Loucy (cell line): ENCODE measurements at regions not wholly inside any gene's neighbourhood (a gene's known extent, or its start where the extent isn't known, plus 50 kb on each side); places are given as distances from the start of the nearest gene placed in this dataset.

Experiments
- EZH2phosphoT487 ChIP-seq: fragments of 200-600 bp; IDR thresholded peaks from 2 replicates; pipeline ENCODE4 v1.6.1; 2018; ENCODE audit warnings: antibody characterized with exemption, mild to moderate bottlenecking, moderate library complexity, borderline replicate concordance
- TF ChIP-seq, protein P1 (sequence below): fragments of 200-600 bp; sonication (generic); conservative IDR thresholded peaks from 2 replicates; pipeline ENCODE4 v1.5.1; 2014; ENCODE audit warnings: mild to moderate bottlenecking, antibody characterized with exemption, low read length

DNA sequence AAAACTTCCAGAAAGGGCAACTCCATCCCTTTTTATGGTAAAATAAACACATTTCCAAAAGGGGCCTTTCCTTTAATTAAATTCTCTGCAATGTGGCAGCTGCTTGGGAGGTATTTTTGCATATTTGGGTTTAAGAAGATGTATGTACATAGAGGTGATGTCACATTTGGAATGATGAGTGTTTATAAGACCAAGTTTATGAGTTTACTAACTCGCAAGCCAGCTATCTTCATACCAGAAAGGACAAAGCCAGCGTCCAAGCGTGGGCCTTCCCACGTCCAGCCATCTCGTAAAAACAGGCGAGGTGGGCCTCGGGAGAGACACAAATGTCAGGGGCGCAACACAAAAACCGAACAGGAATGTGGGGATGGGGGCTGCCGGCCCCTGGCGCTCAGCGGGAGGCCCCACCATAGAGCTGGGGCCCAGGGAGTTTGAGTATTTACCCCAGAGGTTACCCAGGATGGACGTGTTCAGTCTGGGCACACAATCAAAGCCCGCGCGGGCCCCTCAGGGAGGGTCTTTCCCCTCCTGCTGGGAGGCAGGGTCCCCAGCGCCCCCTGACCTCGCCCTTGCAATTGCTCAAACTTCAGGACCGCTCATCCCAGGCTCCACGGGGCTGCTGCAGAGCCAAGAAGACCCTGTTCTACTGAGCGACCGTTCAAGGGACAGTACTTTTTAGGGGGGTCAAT lies 137.3 kb downstream of the TWIST2 start:
- TF ChIP-seq, protein P1, sequence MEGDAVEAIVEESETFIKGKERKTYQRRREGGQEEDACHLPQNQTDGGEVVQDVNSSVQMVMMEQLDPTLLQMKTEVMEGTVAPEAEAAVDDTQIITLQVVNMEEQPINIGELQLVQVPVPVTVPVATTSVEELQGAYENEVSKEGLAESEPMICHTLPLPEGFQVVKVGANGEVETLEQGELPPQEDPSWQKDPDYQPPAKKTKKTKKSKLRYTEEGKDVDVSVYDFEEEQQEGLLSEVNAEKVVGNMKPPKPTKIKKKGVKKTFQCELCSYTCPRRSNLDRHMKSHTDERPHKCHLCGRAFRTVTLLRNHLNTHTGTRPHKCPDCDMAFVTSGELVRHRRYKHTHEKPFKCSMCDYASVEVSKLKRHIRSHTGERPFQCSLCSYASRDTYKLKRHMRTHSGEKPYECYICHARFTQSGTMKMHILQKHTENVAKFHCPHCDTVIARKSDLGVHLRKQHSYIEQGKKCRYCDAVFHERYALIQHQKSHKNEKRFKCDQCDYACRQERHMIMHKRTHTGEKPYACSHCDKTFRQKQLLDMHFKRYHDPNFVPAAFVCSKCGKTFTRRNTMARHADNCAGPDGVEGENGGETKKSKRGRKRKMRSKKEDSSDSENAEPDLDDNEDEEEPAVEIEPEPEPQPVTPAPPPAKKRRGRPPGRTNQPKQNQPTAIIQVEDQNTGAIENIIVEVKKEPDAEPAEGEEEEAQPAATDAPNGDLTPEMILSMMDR = no peak
- no peak for TF ChIP-seq EZH2phosphoT487
